ENCODE measurements at regions not wholly inside any gene's neighbourhood (a gene's known extent, or its start where the extent isn't known, plus 50 kb on each side); places are given as distances from the start of the nearest gene placed in this dataset.

- H3K4me3 ChIP-seq (ENCODE audit: low read depth, low read length): no peak overlapping the region
- peak; percentile 4 for DNase-seq (ENCODE audit: low read depth)
- TF ChIP-seq CTCF (IDR thresholded peaks at IDR 0.05; ENCODE audit: insufficient read depth, low read length): no peak
Measured at GRCh38 chr4:111778543-111778942, 366.7 kb upstream of the FAM241A start.

GRCh38 chr4:111780965-111781364 lies 364.3 kb upstream of the FAM241A start:
- H3K4me3 ChIP-seq (ENCODE audit: low read depth, low read length): no peak overlapping the region
- no peak for DNase-seq (ENCODE audit: low read depth)
- TF ChIP-seq CTCF (IDR thresholded peaks at IDR 0.05; ENCODE audit: insufficient read depth, low read length): no peak

DNA sequence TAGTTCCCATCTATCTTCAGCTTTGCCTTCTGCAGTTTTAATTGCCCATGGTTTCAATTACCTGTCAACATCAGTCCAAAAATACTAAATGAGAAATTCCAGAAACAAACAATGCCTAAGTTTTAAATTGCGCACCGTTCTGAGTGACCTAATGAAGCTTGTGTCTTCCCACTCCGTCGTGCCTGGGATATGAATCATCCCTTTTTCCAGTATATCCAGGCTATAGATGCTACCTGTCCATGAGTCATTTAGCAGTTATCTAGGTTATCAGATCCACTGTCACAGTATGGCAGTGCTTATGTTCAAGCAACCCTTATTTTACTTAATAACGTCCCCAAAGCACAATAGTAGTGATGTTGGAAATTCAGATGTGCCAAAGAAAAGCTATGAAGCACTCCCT lies 363.6 kb upstream of the FAM241A start:
- TF ChIP-seq CTCF (IDR thresholded peaks at IDR 0.05; ENCODE audit: insufficient read depth, low read length): no peak
- H3K4me3 ChIP-seq (ENCODE audit: low read depth, low read length): no peak overlapping the region
- no peak for DNase-seq (ENCODE audit: low read depth)

DNA sequence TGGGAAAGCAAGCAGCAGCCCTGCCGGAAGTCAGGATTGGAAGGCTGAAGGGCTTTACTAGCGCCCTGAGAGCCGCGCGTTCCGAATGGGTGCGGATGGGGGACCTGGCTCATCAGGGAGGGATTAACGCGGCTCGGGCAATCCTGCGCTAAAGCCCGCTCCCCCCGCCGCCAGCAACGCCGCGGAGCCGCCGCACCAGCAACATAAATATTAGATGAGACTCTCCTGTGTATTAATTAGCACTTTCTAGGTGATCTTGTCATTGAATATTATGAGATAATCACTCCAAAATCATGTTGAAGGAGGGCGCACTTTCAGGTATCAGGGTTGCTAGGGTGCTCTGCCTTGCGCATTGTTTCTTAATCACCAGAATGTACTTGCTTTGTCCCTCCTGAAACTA lies 357.2 kb upstream of the FAM241A start:
- DNase-seq (ENCODE audit: low read depth): no peak
- TF ChIP-seq CTCF (IDR thresholded peaks at IDR 0.05; ENCODE audit: insufficient read depth, low read length): no peak
- no peak overlapping the region for H3K4me3 ChIP-seq (ENCODE audit: low read depth, low read length)

DNA sequence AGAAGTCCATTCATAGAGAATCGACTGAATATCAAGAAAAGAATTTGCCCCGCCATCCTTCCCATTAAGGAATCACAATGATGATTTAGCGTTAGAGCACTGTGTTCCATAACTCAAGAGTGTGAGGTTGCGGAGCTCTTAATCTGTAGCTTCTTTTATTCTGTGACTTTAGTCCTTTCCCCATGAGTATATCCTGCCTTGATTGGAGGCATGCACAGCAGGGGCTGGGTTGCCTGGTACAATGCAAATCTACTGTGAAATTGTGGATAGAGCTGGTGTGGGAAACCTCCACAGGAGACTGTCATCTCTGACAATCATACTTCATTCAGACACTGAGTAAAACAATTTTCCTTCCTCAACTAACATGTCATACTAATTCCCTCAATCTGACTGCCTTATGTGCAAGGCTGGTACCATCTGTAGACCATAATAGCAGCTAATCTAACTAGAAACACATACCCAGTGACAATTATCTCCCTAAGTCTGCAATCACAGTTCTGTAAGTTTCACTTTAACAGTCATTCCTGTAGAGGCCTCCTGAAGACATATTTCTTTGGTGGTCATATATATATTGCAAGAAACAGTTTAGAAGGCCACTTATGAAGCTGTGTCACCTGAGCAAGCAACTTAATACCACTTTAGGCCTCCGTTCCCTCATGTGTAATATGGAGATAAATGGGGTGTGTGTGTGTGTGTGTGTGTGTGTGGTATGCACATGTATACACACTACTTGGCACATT lies 355.2 kb upstream of the FAM241A start:
- no peak for TF ChIP-seq CTCF (IDR thresholded peaks at IDR 0.05; ENCODE audit: insufficient read depth, low read length)
- no peak overlapping the region for H3K4me3 ChIP-seq (ENCODE audit: low read depth, low read length)
- DNase-seq (ENCODE audit: low read depth): no peak

DNA sequence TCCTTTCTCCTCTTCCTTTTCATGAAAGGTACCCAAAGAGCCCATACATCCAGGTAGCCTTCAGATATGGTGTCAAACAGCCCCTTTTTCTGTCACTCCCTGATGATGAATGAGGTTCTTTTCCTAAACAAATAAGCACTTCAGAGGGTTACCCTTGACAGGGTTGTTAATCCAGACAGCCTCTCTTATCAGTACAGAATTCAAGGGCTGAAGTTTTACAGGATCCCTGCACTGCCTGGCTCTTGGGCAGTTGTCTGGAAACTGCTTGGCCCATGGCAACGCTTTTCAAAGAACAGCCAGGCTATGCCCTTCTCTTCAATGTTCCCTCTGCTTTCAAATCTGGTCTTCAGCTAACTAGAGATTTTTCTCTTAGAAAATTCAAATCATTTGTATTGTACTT lies 352.6 kb upstream of the FAM241A start:
- DNase-seq (ENCODE audit: low read depth): no peak
- no peak overlapping the region for H3K4me3 ChIP-seq (ENCODE audit: low read depth, low read length)
- TF ChIP-seq CTCF (IDR thresholded peaks at IDR 0.05; ENCODE audit: insufficient read depth, low read length): no peak
